Neural cell (in vitro differentiated cells): ENCODE measurements at regions not wholly inside any gene's neighbourhood (a gene's known extent, or its start where the extent isn't known, plus 50 kb on each side); places are given as distances from the start of the nearest gene placed in this dataset.

ENCODE experiments used
- EP300 ChIP-seq: fragments of 450-650 bp; conservative IDR thresholded peaks from 2 replicates; pipeline ENCODE4 v1.6.1; 2014; ENCODE audit warnings: antibody characterized with exemption, mild to moderate bottlenecking, moderate library complexity; ENCODE audit not compliant: poor library complexity, severe bottlenecking
- EZH2 ChIP-seq: fragments of 200-600, 300-800 bp; shearing (Covaris generic), sonication (generic); IDR thresholded peaks from 2 replicates; pipeline ENCODE4 v1.6.1; 2014; ENCODE audit warnings: antibody characterized with exemption, low read length, borderline replicate concordance, mild to moderate bottlenecking; ENCODE audit not compliant: insufficient read depth, poor library complexity, severe bottlenecking
- POLR2AphosphoS5 ChIP-seq: IDR thresholded peaks from 2 replicates; pipeline ENCODE4 v1.6.1; 2012
- RAD21 ChIP-seq: fragments of 450-650 bp; conservative IDR thresholded peaks from 2 replicates; pipeline ENCODE4 v1.6.1; 2014; ENCODE audit warnings: antibody characterized with exemption, mild to moderate bottlenecking, moderate library complexity
- SMC3 ChIP-seq: fragments of 450-650 bp; conservative IDR thresholded peaks from 2 replicates; pipeline ENCODE4 v1.6.1; 2014; ENCODE audit warnings: antibody characterized with exemption, mild to moderate bottlenecking, moderate library complexity; ENCODE audit not compliant: poor library complexity
- TAF1 ChIP-seq: IDR thresholded peaks from 2 replicates; pipeline ENCODE4 v1.6.1; 2012; ENCODE audit warnings: low read depth
- TF ChIP-seq, protein P1 (sequence below): fragments of 450-650 bp; IDR thresholded peaks from 2 replicates; pipeline ENCODE4 v1.5.1; 2014; ENCODE audit warnings: antibody characterized with exemption, mild to moderate bottlenecking, moderate library complexity; ENCODE audit not compliant: poor library complexity, severe bottlenecking
- TF ChIP-seq, protein P2 (sequence below): IDR thresholded peaks from 2 replicates; pipeline ENCODE4 v1.6.1; 2012; ENCODE audit warnings: borderline replicate concordance

DNA sequence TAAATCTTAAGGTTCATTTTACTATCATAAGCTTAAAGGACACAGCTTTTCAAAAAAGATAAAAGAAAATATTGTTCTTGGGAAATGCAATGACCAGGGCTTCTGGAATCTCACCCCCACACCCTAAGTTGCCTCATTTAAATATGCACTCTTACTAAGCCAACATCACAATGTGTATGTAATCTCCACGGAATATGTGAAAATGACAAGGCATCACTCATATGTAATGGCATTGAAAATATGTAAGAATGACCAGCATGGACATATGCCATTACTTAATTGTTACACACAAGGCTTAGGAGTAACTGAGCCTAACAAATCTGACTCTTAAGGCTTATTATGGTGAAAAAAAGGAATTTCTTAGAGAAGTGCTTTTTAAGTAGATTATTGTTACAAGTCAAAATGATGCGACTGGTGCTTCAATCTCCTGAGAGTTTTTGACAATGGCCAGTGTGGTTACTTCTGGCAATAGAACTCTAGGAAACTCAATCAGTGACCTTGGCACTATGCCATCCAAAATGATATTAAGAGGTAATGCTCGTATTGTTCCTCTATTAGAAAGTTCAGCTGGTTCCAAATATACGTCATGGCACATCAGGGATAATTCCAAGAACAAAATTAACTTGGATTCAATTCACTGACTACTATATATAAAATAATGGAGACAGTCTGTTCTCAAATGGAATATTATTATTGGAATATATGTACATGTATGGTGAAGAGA, 290.0 kb upstream of the PLSCR5 start:
- TF ChIP-seq SMC3 (no peak), POLR2AphosphoS5 (no peak), EP300 (no peak), TAF1 (no peak), RAD21 (no peak), EZH2 (no peak)
- TF ChIP-seq, protein P1, sequence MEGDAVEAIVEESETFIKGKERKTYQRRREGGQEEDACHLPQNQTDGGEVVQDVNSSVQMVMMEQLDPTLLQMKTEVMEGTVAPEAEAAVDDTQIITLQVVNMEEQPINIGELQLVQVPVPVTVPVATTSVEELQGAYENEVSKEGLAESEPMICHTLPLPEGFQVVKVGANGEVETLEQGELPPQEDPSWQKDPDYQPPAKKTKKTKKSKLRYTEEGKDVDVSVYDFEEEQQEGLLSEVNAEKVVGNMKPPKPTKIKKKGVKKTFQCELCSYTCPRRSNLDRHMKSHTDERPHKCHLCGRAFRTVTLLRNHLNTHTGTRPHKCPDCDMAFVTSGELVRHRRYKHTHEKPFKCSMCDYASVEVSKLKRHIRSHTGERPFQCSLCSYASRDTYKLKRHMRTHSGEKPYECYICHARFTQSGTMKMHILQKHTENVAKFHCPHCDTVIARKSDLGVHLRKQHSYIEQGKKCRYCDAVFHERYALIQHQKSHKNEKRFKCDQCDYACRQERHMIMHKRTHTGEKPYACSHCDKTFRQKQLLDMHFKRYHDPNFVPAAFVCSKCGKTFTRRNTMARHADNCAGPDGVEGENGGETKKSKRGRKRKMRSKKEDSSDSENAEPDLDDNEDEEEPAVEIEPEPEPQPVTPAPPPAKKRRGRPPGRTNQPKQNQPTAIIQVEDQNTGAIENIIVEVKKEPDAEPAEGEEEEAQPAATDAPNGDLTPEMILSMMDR, result no peak
- TF ChIP-seq, protein P2, sequence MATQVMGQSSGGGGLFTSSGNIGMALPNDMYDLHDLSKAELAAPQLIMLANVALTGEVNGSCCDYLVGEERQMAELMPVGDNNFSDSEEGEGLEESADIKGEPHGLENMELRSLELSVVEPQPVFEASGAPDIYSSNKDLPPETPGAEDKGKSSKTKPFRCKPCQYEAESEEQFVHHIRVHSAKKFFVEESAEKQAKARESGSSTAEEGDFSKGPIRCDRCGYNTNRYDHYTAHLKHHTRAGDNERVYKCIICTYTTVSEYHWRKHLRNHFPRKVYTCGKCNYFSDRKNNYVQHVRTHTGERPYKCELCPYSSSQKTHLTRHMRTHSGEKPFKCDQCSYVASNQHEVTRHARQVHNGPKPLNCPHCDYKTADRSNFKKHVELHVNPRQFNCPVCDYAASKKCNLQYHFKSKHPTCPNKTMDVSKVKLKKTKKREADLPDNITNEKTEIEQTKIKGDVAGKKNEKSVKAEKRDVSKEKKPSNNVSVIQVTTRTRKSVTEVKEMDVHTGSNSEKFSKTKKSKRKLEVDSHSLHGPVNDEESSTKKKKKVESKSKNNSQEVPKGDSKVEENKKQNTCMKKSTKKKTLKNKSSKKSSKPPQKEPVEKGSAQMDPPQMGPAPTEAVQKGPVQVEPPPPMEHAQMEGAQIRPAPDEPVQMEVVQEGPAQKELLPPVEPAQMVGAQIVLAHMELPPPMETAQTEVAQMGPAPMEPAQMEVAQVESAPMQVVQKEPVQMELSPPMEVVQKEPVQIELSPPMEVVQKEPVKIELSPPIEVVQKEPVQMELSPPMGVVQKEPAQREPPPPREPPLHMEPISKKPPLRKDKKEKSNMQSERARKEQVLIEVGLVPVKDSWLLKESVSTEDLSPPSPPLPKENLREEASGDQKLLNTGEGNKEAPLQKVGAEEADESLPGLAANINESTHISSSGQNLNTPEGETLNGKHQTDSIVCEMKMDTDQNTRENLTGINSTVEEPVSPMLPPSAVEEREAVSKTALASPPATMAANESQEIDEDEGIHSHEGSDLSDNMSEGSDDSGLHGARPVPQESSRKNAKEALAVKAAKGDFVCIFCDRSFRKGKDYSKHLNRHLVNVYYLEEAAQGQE, result no peak
